ENCODE measurements at regions not wholly inside any gene's neighbourhood (a gene's known extent, or its start where the extent isn't known, plus 50 kb on each side); places are given as distances from the start of the nearest gene placed in this dataset.

GRCh38 chr1:98497497-98497896 lies 164.0 kb upstream of the SNX7 start:
- SMC1A ChIA-PET (ENCODE audit: uncharacterized antibody, unreplicated experiment) = interaction anchor here (1.1 kb wide), 1 partner anchor 23 kb away, joined by 5 read pairs; no protein-coding TSS in a partner anchor

More at GRCh38 chr1:98497497-98497896, 164.0 kb upstream of the SNX7 start:
- in situ Hi-C loops (cut with MboI) = no loop called here
- POLR2A ChIA-PET = no interaction called here
- DNase-seq (ENCODE audit: low read depth, low spot score) (no peak), FAIRE-seq (no peak), ATAC-seq (no peak)
- no peaks in the 10 kb centered on the region for H3K27me3 ChIP-seq (replicated peaks in 1 of 2; ENCODE audit: control insufficient read depth in 2 of 2, insufficient read depth in 2 of 2, low read length in 1 of 2)
- RAD21 ChIA-PET (ENCODE audit: unreplicated experiment) = no interaction called here
- intact Hi-C loops (cut with micrococcal nuclease; ENCODE audit: unreplicated experiment) = no loop called here
- H3K79me2 ChIP-seq (ENCODE audit: control insufficient read depth, insufficient read depth, low read length) = no peaks in the 10 kb centered on the region
- H3K4me3 ChIP-seq = no peak overlapping the region
- WGBS (ENCODE audit: insufficient coverage, insufficient replicate concordance, low lambda C conversion rate, missing lambda C conversion rate) = 43% methylated on average over 2 of the region's 2 CpGs
- TF ChIP-seq, protein P1, sequence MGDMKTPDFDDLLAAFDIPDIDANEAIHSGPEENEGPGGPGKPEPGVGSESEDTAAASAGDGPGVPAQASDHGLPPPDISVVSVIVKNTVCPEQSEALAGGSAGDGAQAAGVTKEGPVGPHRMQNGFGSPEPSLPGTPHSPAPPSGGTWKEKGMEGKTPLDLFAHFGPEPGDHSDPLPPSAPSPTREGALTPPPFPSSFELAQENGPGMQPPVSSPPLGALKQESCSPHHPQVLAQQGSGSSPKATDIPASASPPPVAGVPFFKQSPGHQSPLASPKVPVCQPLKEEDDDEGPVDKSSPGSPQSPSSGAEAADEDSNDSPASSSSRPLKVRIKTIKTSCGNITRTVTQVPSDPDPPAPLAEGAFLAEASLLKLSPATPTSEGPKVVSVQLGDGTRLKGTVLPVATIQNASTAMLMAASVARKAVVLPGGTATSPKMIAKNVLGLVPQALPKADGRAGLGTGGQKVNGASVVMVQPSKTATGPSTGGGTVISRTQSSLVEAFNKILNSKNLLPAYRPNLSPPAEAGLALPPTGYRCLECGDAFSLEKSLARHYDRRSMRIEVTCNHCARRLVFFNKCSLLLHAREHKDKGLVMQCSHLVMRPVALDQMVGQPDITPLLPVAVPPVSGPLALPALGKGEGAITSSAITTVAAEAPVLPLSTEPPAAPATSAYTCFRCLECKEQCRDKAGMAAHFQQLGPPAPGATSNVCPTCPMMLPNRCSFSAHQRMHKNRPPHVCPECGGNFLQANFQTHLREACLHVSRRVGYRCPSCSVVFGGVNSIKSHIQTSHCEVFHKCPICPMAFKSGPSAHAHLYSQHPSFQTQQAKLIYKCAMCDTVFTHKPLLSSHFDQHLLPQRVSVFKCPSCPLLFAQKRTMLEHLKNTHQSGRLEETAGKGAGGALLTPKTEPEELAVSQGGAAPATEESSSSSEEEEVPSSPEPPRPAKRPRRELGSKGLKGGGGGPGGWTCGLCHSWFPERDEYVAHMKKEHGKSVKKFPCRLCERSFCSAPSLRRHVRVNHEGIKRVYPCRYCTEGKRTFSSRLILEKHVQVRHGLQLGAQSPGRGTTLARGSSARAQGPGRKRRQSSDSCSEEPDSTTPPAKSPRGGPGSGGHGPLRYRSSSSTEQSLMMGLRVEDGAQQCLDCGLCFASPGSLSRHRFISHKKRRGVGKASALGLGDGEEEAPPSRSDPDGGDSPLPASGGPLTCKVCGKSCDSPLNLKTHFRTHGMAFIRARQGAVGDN (IDR thresholded peaks at IDR 0.05) = peak; percentile 22; the same call in 1 of the 2 replicates
- TF ChIP-seq CHD4 (IDR thresholded peaks at IDR 0.05) = no peak
- H2AFZ ChIP-seq (ENCODE audit: control insufficient read depth, low read depth, low read length) = no peak overlapping the region
- no peak overlapping the region for H3K4me2 ChIP-seq (ENCODE audit: control insufficient read depth, insufficient read depth)
- CTCF ChIA-PET = interaction anchor here (0.9 kb wide), 1 partner anchor 47 kb away, joined by 3 read pairs; no protein-coding TSS in a partner anchor
- no peaks in the 10 kb centered on the region for H3K36me3 ChIP-seq (ENCODE audit: control insufficient read depth in 2 of 2, insufficient read depth in 2 of 2, low read length in 1 of 2)
- H4K20me1 ChIP-seq (ENCODE audit: control insufficient read depth, insufficient read depth) = no peaks in the 10 kb centered on the region
- no peaks in the 10 kb centered on the region for H3K4me1 ChIP-seq (ENCODE audit: control insufficient read depth, insufficient read depth, low read length)
- H3K27ac ChIP-seq (ENCODE audit: control insufficient read depth, insufficient read depth) = no peak overlapping the region
- no peak overlapping the region for H3K9ac ChIP-seq (ENCODE audit: control insufficient read depth, insufficient read depth, low read length)
- no TSS peak for BruUV-seq (replicated peaks)
- H3K9me3 ChIP-seq (replicated peaks; ENCODE audit: control insufficient read depth, insufficient read depth, low read length) = no peaks in the 10 kb centered on the region

Measured in GM12878 (cell line).